NCI-H2081 (cell line): ENCODE measurements at regions not wholly inside any gene's neighbourhood (a gene's known extent, or its start where the extent isn't known, plus 50 kb on each side); places are given as distances from the start of the nearest gene placed in this dataset.

Experiments
- DNase-seq, 2 experiments: peaks; one replicate each; lab custom pipeline; 2025; lab: John Stamatoyannopoulos, UW

- no peak for DNase-seq
Observed at GRCh38 chr2:75808793-75809535, 98.2 kb upstream of the GCFC2 start.

- DNase-seq: no peak
Observed at GRCh38 chr2:75807992-75808391, 97.3 kb upstream of the GCFC2 start.

- DNase-seq: no peak
Observed at GRCh38 chr2:75801234-75801982, 90.7 kb upstream of the GCFC2 start.

DNA sequence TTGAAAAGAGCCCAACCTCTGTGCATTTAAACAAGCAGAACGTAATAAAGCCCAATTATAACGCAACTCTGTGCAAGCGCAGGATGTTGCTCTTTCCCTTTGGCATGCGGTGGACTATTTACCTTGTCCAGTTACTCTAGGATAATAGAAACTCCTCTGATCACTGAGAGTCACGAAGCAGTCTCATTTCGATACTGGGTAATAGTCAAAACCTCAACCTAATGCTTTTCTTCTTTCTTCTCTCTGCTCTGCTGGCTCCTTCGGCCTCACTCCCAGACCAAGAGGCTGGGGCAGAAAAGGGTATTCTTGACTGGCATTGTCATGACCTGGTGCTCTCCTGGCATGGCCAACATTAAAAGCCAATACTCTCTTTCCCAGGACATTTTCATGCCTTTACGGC is 89.7 kb upstream of the GCFC2 start:
- no peak for DNase-seq

- DNase-seq: no peak
Observed at GRCh38 chr2:75799859-75800258, 89.1 kb upstream of the GCFC2 start.

DNA sequence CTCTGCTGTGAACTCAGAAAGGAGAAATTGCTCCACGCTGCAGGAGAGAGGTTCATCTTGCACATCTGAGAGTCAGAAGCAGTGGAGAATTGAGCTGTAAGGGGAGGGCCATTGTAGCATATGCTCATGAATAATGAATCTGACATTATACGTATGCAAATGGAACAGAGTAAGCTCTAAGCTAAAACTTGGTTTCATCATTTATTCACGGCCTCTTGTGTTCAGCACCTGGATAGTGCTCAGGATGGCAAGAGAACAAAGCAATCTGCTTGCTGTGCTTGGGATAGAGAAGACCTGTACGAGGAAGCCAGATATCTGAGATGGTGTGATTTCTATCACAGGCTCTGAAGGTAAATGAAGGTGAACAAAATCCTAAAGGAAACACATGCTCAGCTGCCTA is 87.9 kb upstream of the GCFC2 start:
- no peak for DNase-seq

DNA sequence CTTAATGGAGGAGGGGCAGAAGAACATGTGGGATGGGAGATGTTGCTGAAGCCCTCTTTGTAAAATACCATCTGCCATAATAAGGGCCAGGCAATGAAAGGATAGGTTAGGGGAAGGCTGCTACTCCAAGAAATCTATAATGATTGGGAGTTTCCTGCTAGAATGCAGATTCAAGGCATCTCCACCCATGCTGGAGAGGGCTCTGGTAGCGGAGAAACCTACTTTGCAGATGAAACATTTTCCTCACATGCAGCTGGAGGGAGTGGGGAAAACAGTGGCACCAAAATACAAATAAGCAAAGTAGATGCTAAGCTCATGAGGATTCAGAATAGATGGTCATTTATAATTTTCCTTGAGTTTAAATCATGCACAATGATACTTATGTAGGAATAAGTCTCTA is 82.3 kb upstream of the GCFC2 start:
- DNase-seq: no peak

- DNase-seq: no peak
Observed at GRCh38 chr2:75792146-75792545, 81.4 kb upstream of the GCFC2 start.

GRCh38 chr2:75790814-75791467 is 80.2 kb upstream of the GCFC2 start:
- no peak for DNase-seq

GRCh38 chr2:75790121-75790813 is 79.6 kb upstream of the GCFC2 start:
- no peak for DNase-seq

DNA sequence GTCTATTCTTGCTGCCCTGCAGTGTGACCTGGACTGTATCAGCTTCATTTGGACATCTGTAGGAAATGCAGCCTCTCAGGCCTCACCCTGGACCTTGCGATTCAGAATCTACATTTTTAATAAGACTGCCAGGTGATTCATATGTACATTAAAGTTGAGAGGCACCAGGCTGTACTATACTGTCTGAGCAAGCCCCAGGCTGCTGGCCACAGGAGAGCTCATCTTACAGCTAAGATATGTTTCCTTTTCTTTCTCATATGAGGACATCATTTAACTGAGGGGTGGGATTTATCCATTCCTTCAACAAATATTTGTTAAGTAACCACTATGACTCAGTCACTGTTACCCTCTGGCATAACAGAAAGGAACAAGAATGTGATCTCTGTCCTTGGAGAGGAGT is 78.2 kb upstream of the GCFC2 start:
- no peak for DNase-seq

DNA sequence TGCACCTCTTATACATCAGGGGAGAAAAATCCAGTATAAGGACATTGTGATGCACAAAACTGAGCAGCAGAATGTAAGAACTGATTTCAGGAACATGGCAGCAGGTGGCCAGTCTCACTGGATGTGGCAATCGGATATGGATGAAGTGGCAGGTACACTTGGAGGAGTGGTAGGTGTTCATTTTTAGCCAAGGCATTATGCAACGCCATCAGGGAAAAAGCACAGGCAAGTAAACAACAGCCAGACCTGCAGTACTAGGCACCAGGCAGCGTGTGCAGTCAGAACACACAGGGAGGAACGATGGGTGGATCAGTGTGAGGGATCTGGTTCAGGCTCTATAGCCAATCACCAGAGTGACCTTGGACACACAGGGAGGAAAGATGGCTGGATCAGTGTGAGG is 77.4 kb upstream of the GCFC2 start:
- DNase-seq: no peak

GRCh38 chr2:75787532-75788132 is 76.9 kb upstream of the GCFC2 start:
- DNase-seq: peak; percentile 39 to 59

DNA sequence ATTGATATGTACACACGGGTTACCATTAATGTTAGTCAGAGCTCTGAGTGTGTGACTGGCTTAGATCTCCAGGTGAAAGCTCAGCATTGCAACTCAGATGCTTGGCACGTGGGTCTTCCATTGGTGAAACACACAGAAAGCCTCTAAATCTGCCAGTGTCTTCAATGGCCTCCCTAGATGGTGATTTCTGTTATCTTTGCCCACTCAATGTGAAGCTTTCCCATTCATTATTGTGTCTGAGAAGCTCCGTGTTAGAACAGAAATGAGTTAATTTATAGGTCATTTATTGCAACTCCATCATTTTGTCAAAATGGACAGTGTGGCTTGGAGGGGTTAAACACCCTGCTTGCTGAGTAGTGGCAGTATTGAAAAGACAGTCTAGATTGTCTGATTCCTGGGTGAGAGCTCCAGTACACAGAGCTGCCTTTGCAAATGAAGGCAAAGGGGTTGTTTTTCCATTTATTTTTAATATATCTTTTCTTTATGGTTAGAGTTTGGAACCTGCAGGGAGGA is 64.7 kb upstream of the GCFC2 start:
- DNase-seq: no peak

DNA sequence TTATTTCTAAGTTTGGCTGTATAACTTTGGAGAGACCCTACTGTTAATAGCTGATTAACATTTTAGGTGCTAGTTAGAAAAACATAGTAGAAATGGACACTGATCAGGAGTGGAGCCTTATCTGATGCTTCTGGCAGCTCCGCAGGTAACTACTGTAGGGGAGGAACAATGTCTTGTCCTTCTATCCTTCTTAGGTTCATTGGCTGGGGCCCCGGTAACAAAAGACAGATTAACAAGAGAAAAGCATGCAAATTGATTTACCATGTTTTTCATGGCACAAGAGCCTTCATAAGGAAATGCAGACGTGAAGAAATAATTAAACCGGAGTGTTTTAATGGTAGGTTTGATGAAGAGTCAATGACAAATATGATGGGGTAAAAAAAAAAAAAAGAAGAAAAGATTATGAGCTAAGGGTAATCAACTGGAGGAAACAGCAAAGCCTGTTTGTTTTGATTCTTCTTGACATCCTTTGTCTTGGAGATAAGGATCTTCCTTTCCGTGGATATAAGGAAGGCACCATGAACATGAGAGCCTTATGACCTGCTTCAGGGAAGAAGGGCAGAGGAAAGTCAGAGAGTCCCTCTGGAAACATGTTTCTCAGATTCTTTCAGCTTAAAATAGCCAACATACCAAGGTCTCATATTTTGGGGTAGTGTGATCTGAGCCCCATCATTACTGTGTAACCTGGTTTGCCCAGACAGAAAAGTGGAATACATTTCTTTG is 62.4 kb upstream of the GCFC2 start:
- no peak for DNase-seq

GRCh38 chr2:75765798-75766197 is 55.1 kb upstream of the GCFC2 start:
- no peak for DNase-seq

GRCh38 chr2:75764611-75765010 is 53.9 kb upstream of the GCFC2 start:
- no peak for DNase-seq
